NCI-H82 (cell line): ENCODE measurements at regions not wholly inside any gene's neighbourhood (a gene's known extent, or its start where the extent isn't known, plus 50 kb on each side); places are given as distances from the start of the nearest gene placed in this dataset.

Experiments
- DNase-seq: peaks from one replicate; lab custom pipeline; 2025; lab: John Stamatoyannopoulos, UW

GRCh38 chr2:106572541-106573450 lies 85.6 kb downstream of the CD8B2 start:
- DNase-seq, result peak; percentile 12

- no peak for DNase-seq
Measured at GRCh38 chr2:106573773-106574172, 86.6 kb downstream of the CD8B2 start.

GRCh38 chr2:106575955-106576354 lies 88.8 kb downstream of the CD8B2 start:
- DNase-seq, result peak; percentile 59

GRCh38 chr2:106577255-106577651 lies 90.1 kb downstream of the CD8B2 start:
- no peak for DNase-seq

- no peak for DNase-seq
Measured at GRCh38 chr2:106579750-106580197, 92.6 kb downstream of the CD8B2 start.

GRCh38 chr2:106580241-106580640 lies 93.1 kb downstream of the CD8B2 start:
- DNase-seq, result no peak

- DNase-seq, result peak; percentile 87
Measured at GRCh38 chr2:106581328-106581727, 94.2 kb downstream of the CD8B2 start.

- no peak for DNase-seq
Measured at GRCh38 chr2:106581755-106582147, 94.6 kb downstream of the CD8B2 start.

GRCh38 chr2:106582148-106583143 lies 95.3 kb downstream of the CD8B2 start:
- peak; percentile 89 for DNase-seq

GRCh38 chr2:106584304-106584954 lies 97.3 kb downstream of the CD8B2 start:
- DNase-seq, result no peak

- peak; percentile 23 for DNase-seq
Measured at GRCh38 chr2:106596844-106597243, 109.7 kb downstream of the CD8B2 start.

- no peak for DNase-seq
Measured at GRCh38 chr2:106599540-106599939, 112.4 kb downstream of the CD8B2 start.

GRCh38 chr2:106602042-106602441 lies 114.9 kb downstream of the CD8B2 start:
- DNase-seq, result no peak

GRCh38 chr2:106606652-106607051 lies 119.5 kb downstream of the CD8B2 start:
- no peak for DNase-seq

- DNase-seq, result no peak
Measured at GRCh38 chr2:106607371-106607770, 120.2 kb downstream of the CD8B2 start.

- no peak for DNase-seq
Measured at GRCh38 chr2:106609780-106610179, 122.6 kb downstream of the CD8B2 start.

- no peak for DNase-seq
Measured at GRCh38 chr2:106614511-106615291, 127.5 kb downstream of the CD8B2 start.

- DNase-seq, result no peak
Measured at GRCh38 chr2:106618614-106619013, 131.4 kb downstream of the CD8B2 start.

GRCh38 chr2:106623456-106623855 lies 136.3 kb downstream of the CD8B2 start:
- DNase-seq, result no peak

GRCh38 chr2:106624787-106625380 lies 137.7 kb downstream of the CD8B2 start:
- DNase-seq, result no peak

GRCh38 chr2:106628377-106628776 lies 141.2 kb downstream of the CD8B2 start:
- no peak for DNase-seq
